ENCODE measurements at regions not wholly inside any gene's neighbourhood (a gene's known extent, or its start where the extent isn't known, plus 50 kb on each side); places are given as distances from the start of the nearest gene placed in this dataset.

DNA sequence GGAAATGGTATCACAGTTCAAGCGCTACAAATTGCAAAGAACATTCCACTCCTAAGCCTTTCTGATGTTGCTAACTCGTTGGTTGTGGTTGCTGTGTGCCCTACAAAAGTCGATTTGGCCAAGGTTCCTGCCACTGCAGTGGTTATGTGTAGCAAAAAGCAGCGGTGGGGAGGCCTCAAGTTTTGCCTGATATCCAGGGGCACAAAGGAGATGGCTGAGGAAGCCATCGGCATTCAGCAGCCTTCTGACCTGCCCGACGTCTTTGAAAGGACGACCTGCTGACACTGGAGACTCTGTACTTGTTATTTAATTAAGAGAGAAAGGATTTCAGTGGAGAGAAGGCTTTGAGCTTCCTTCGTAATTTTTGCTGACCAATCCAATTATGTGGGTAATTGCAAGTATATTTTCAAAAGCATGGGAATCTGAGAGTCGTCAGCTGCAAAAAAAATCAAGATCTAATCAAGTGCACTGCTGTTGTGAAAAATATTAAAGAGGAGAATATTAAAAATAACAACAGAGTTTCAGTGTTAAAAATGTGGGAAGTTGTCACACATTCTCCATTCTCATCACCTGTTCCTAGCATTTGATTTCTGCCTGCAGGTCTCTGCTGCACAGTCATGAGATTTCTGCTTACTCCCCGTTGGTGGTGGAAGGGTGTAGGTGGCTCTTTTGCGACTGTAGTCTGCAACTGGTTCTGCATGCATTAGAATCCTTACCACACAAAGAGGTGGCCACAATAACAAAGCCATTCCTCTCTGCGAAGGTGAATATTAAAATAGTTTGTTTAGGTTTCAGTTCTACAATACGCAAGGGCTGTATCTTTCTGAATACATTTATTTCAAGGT, 319.2 kb downstream of the IRX2 start:
- no peak for DNase-seq

DNA sequence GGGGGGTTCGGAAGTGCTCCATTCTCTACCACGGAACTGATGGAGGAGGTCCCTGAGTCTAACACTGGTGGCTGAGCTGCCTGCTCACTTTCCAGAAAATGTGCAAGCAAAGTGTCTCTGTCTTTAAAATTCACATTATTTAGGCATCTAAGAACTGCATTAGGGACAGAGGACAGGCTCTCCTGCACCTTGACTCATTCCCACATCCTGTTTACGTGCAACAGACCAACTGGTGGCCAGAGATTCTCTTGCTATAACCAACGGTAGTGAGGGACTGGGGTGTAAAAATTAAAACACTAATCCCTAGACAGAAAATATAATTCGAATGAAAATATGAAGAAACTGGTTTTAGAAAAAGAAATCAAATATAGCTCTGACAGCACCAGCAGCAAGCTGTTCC, 320.9 kb downstream of the IRX2 start:
- DNase-seq: peak in 1 of 2 experiments; percentile 84

DNA sequence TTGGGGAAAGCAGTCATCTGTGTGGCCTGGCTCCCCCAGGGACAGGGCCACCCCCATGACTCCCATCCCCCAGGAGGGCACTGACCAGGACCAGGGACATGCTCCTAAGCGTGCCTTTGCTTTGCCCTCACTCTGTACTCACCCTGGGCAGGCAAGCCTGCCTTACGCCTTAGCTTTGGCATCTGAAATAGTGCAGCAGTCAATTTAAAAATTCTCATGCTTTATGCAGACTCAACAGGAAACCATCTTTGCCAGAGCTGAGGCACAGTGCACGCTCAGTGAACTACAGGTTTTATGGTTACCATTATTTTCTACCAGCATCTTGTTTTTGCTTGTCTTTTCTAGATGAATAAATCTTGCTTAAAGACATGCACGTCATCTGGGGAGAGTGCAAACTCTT, 323.5 kb downstream of the IRX2 start:
- no peak for DNase-seq

DNA sequence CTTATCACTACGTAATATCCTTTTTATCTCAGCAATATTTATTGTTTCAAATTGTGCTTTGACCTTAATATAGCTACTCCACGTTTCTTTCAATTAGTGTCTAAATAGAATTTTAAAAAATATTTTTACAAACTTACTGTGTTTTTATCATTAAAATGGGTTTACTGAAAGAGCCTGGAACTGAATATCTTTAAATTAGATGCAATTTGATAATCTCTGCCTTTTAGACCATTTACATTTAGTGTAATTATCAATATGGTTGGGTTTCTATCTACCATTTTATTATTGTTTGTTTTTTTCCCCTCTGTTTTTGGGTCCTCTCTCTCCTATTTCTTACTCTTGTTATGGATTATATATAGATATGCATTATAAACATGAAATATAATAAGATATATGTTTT, 327.8 kb downstream of the IRX2 start:
- no peak for DNase-seq

DNA sequence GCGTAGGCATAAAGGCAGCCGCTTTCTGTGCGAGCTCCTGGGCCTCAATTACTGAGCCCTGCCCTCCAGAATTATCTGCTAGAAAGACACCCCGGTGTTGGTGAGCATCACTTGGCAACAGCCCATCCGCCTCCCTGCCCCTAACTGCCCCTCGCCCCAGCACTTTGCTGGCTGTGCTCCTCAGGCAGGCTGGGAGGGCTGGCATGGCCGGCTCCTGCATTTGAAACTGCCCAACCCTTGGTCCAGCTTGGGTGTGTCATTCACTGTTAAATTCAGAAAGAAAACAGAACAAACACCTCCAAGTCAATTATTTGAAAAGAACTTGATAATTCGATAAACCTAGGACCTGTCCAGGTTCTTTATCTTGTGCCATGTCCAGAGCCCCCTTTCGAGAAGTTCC, 334.2 kb downstream of the IRX2 start:
- DNase-seq: no peak

DNA sequence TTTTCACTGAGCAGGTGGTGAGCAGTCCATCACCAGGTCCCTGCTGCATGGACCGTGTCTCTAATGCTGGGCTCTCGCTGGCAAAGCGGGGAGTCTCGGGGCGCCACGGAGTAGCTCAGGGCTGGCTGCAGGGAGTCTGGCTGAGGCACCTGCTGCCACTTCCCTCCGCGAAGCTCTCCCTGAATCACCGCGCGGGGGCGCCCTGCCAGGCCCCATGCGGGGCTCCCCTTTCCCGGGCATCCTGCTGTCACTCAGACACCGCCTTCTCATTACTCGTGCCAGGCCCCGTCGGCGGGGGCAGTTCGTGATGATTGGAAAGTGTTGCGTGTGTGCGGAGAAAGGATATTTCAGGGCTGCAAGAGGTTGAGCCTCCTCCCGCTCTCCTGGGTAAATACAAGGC, 335.8 kb downstream of the IRX2 start:
- no peak for DNase-seq

DNA sequence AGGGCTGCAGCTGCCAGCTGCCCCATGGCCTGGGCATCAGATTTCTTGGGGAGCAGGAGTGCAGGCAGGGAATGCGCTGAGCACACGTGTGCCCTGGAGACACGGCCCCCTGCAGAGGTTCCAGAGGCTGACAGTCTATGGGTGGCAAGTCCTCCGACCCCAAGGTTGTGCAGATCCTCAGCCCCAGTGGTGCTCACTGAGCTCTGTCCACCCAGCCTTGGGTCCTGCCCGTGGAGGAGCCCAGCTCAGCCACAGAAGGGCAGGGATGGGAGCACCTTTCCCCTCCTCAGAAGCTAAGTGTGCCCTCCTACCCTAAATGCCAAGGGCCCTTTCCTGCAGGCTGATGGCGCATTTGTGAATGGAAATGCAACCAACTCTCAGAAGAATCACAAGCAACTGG, 341.0 kb downstream of the IRX2 start:
- DNase-seq: no peak

DNA sequence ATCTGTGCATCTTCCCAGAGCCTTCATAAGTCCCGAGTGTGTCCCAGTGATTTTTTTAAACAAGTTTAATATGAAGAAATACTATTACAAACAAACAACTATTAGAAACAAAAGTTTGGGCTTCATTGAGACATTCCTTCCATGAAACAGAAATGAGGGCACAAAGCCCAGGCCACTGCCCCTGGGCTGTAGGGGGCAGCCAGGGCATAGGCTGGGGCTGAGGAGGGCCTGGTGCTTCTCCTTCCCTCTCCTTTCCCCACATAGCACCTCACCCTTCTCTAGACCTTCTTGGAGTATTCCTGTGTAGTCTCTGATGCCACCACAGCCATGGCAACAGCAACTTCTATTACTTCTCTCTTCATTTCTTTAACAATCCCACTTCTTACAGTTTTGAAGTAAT, 348.2 kb downstream of the IRX2 start:
- no peak for DNase-seq

DNA sequence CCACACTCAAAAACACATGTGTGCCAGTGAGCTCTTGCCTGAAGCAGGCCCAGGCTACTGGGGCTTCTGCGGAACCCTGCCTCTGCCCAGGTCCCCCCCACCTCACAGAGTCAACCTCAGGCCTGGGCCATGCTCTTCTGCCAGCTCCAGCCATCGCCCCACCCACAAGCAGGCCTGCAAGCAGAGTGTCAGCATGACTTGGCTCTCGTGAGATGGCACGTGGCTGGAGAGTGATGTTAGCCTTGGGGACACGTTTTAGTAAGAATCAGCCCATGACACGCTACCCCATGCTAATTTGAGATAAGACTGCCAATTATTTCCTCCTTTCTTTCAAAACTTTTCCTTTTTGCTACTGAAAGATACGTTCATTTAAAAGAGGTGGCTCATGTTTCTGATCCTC, 351.7 kb downstream of the IRX2 start:
- no peak for DNase-seq

DNA sequence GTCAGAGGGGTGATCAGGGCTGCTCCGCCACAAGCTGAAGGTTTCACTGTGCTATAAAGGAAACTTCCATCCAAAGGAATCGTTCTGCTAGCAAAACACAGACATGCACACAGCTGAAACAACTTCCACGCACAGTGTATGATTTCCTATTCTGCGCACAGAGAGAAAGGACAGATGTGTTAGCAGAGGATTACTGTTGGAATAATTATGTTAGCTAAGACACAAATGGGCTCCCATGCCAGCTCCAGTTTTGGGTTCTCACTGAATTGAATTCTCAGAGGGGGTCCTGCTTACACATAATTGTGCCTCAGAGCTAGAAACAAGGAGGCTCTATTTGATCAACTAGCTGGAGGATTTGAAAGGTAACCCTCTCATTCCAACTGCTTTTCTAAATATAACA, 352.4 kb downstream of the IRX2 start:
- no peak for DNase-seq

DNA sequence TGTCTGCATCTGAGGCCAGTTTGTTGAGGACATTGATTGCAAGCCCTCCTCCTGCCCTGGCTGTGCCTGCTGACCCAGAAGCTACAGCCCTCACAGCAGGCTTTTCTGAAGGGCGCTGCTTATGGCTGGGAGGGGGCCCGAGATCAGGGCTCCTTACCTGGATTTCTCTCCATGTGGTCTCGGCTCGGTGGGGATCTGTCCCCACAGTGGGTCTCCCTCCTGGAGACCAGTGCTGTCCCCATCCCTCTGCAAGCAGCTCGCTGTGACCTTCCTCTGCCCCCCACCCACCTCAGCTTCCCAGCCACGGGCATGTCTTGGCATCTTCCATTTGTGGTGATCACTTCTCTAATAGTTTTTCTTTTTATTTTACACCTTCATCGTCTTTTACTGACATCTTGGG, 357.9 kb downstream of the IRX2 start:
- no peak for DNase-seq

DNA sequence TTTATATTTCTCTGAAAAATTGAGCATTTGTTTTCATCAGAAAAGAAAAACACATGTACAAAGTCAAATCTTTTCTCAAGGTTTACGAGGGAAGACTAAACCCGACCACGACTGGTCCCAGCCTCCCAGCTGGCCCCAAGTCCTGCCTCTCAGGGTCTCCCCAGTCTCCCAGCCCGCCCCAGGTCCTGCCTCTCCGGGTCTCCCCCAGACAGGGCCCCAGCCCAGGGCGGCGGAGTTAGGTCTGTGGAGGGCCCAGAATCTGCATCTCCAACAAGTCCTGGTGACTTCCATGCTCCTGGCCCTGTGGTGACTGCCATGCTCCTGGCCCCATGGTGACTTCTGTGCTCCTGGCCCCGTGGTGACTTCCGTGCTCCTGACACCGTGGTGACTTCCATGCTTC, 359.9 kb downstream of the IRX2 start:
- no peak for DNase-seq

DNA sequence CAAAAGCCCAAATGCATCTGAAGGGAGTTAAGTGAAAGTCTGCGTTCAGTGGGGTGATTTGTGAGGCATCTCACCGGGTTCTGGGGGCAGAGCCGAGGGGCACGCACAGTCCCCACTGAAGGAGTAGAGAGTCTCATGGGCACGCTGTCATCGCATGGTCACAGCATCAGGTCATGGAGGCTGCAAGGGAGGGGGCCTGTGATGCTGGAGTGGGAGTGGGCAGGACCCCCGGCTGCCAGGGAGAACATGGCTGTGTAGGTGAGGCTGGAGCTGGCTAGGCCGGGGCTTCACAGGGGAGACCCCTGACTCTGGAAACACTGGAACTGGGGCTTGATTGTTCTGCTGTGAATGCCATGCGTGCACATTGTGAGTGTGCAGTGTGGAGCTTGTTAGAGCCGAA, 360.5 kb downstream of the IRX2 start:
- no peak for DNase-seq

DNA sequence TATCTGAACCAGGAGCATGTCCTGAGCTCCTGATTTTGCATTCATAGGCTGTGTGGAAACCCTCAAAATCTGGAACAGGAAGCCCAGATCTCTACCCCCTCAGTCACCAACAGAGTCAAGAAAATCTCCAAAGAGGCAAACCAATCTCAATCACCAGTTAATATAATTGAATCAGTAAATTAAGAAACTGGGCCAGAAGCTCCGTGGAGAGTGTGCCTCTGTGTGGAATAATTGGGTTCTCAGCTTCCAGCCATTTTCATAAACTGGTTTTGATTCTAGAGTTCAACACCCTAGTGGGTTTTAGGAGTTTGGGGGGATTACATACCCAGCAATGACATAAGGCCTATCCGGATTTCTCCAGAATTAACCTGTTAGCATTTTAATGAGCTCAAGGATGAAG, 362.9 kb downstream of the IRX2 start:
- DNase-seq: no peak

DNA sequence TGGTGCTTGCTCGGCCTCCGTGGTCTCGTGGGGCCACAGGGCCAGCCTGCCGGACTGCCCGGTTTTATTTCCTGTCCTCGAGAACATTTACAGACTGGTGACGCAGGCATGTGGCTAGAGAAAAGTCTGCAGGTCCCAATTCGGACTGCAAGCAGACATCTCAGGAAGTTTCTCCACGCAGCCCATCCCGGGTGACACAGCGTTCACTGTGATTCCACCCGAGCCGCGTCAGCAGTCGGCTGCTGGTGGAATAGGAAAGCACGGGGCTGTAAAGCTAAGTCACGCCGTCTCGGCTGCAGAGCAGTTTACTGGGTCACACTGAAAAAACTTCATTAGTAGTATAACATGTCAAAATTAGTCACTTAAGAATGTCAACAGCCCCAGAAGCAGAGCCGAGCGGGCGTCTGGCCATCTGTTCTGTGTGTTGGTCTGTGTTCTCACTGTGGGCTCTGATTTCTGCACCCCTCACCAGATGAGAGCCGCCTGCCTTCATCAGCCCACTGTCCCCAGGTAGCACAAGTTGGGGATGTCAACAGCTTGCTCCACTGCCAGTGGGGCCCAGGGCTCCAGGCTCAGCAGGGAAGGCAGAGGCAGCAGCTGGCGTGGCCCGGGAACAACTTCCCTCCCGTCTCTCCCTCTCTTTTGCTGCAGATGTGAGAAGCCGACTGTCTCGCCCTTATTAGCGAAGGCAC, 363.7 kb downstream of the IRX2 start:
- DNase-seq: no peak

DNA sequence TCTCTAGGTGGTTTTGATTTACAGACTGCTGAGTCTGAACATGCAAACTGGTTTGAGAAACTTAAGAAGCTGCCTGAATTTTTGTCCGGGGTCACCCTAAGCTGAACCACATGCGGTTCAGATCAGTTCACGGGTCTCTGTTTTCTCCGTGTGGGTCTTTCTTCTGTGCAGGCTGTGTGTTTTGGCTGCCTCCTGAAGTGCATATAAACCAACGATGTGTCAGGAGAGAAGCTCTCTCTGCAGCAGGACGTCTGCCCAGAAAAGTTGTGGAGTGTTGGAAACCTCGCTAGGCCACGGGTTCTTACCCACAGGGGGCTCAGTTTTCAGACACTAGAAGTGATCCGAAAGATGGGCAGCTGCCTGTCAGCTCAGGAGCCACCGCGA, 364.2 kb downstream of the IRX2 start:
- DNase-seq: no peak

DNA sequence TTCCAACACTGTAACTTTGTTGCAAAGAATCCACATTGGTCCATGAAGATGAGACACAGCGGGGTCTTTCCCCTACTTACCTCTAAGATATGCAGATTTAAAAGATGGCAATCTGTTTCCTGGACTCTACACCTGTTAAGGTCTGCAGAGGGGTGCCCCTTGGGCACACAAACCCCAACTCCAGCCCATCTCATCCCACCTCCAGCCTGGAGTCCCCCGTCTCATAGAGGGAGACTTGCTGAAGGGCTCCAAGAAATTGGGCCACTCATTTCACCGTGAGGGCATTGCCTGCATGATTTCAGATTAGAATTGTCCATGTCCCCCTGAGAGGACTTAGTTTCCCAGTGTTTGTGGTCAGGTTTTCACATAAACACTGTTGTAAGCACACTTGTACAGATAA, 365.7 kb downstream of the IRX2 start:
- DNase-seq: no peak

DNA sequence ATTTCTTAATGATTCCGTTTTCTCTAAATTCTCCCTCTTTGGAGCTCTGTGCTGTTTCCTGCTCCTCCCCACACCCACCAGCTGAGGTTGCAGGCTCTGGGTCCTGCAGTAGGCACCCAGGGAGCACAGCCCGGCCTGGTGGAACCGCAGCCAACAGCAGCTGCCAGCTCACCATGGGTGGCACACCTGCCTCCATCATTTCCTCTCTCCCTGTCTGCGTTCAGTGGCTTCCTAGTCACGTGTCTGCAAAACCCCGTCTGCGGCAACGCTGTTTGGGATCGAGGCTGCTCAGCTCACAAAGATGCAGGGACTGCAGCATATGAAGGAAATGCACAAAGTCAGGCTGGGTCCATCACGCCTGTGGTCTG, 367.8 kb downstream of the IRX2 start:
- DNase-seq: no peak

DNA sequence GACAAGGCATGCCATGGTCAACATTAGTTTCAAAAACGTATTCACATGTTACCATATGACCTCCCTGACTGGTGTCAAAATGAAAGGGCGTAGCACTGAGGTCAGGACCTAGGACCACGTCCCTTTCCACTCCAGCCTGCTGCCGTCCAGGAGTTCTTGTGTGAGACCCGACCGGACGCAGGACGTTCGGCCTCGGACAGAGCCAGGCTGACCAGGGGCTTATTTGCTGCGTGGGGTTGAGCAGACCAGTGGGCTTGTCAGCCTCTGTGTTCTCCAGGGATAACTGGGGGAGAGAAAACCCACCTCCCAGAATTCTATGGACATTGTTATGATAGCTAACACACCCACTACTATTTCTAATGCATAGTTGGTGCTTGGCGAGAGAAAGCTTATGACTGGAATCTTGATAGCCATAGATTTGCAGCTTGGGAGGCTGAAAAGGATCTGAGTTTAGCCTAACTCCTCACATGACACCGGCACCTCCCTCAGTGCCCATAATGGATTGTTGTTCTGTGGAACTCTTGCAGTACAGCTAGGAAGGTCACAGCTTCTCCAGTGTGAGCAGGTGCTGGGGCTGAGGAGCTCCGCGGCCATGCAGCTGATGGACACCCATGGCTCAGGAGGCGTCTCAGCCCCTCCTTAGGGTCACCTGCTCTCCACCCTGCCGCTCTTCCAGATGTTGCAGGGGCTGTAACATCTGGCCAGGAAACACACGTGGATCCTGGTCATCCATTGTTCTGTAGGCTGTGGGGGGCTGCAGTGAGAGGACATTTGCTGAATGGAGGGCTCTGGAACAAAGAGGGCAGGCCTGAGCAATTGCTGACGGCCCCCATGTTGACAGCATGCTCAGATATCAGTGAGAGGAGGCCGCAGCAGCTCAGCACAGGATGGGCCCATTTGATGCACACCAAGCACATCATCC, 368.4 kb downstream of the IRX2 start:
- DNase-seq: no peak

DNA sequence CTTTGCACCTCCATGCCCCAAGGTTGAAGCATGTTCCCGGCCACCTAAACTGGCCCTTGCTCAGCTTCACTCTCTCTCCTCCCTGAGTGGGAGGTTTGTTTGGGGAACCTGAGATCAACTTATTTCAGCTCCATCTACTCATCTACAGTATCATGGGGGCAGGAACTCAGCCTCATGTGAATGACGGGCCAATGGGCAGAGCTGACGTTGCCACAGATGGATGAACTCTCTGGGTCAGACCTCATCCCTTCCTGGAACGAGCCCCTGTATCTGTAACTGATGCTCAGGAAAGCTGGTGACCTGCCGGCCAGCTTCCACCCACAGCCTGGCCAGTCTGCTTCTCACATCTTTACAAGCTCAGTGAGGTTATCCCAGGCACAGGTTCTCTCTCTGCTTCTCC, 369.6 kb downstream of the IRX2 start:
- no peak for DNase-seq

DNA sequence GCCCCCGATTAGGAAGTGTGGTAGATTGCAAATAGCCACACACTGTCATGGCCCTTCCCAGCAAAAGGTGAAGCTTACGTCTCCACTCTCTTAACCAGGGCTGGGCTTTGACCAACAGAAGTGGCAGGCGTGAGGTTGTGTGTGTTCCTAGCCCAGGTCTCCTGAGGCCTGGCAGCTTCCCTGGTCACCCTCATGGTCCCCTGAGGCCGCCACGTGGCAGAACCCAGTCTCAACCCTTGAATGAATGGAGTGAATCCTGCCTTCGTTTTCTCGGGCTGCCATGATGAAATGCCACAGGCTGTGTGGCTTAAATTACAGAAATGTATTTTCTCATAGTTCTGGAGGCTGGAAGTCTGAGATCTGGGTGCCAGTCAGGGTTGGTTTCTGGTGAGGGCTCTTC, 370.4 kb downstream of the IRX2 start:
- DNase-seq: no peak

DNA sequence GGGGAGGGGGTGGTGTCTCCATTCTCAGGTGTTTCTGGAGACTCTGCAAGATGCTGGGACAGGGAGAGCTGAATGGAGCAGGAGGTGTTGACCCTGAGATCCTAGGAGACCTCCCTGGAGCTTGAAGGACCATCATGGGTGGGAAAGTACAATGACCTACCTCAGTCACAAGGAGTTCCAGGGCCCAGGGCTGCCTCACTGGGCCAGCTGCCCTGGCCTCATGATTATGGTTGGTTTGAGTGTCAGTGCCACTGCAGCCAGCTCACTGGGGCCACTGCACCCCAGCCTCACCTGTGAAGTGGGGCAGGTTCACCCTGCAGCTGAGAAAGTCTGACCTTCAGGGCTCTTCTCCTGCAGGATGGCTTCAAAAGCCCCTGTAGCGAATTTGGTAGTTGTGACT, 372.5 kb downstream of the IRX2 start:
- DNase-seq: no peak

DNA sequence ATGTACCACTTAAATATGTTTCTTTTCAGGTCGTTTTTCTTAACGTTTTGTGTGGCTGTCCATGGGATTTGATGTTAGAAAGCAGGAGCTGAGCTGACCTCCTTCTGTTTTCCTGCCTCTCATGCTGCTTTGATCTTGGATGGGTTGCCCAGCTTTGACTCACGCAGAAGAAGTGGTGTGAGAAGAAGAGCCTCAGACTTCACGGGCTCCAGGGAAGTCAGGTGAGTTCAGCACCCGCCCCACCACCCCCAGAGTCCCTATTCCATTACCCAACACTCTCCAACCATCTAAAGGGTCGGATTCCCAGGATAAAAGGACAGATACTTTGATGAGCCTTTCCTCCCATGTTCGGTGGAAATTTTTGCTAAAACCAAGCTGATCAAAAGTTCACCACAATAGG, 373.4 kb downstream of the IRX2 start:
- no peak for DNase-seq

DNA sequence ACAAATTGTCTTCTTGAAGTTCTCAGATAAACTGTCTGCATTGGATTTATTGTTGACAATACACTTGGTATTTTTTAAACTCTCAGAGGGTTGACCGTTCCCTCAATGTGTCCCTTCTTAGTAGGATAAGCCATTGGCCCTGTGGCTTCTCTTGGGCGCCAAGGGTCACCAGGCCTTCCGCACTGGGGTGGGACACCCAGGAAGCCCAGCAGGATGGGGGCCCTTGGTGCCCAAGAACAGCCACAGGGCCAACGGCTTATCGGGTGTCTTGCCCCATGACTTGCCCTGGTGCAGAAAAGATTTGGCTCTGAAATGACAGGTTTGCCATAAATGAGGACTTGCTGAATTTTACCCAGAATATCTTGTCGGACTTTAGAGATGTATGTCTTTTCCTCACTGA, 375.0 kb downstream of the IRX2 start:
- no peak for DNase-seq
